K562 (cell line): ENCODE measurements at regions not wholly inside any gene's neighbourhood (a gene's known extent, or its start where the extent isn't known, plus 50 kb on each side); places are given as distances from the start of the nearest gene placed in this dataset.

ENCODE experiments used
- CTCF ChIP-seq, 3 experiments: IDR thresholded peaks in 2 of 3; conservative IDR thresholded peaks in 1 of 3; 2 replicates each; pipeline ENCODE4 v1.5.1; 2011 to 2012; ENCODE audit warnings: low read length in 3 of 3, mild to moderate bottlenecking in 3 of 3, control low read depth in 2 of 3, improper control_type of control experiment in 1 of 3, inconsistent platforms in 1 of 3, low read depth in 1 of 3, mixed read lengths in 1 of 3, moderate library complexity in 1 of 3; ENCODE audit not compliant: insufficient read depth in 2 of 3
- IRF1 ChIP-seq: sonication (generic); formaldehyde crosslinking; IDR thresholded peaks from 2 replicates; pipeline ENCODE4 v1.8.0; 2022; ENCODE audit warnings: missing genetic modification reagents, mild to moderate bottlenecking, borderline replicate concordance
- PRDM10 ChIP-seq: fragments of 450-650 bp; IDR thresholded peaks from 2 replicates; pipeline ENCODE4 v1.6.1; 2018; ENCODE audit not compliant: partially characterized antibody
- PTBP1 ChIP-seq: fragments of 200-400 bp; formaldehyde crosslinking; IDR thresholded peaks from 2 replicates; pipeline ENCODE4 v1.6.1; 2017; ENCODE audit warnings: low read depth, low read length
- RB1 ChIP-seq: fragments of 450-650 bp; IDR thresholded peaks from 2 replicates; pipeline ENCODE4 v1.6.1; 2017; ENCODE audit warnings: low read depth, mild to moderate bottlenecking
- SETDB1 ChIP-seq: IDR thresholded peaks from one replicate; pipeline ENCODE4 v1.6.1; 2012; ENCODE audit warnings: low read length, control low read depth, inconsistent platforms
- SIRT6 ChIP-seq: IDR thresholded peaks from one replicate; pipeline ENCODE4 v1.6.1; 2012; ENCODE audit warnings: low read depth, mild to moderate bottlenecking, control low read depth, inconsistent platforms, low read length, moderate library complexity
- ZFP36 ChIP-seq: fragments of 150-350 bp; IDR thresholded peaks from 2 replicates; pipeline ENCODE4 v1.6.1; 2018; ENCODE audit warnings: low read length, low read depth; ENCODE audit not compliant: partially characterized antibody
- ZFX ChIP-seq: sonication (generic); formaldehyde crosslinking; IDR thresholded peaks from 2 replicates; pipeline ENCODE4 v1.8.0; 2022; ENCODE audit warnings: mild to moderate bottlenecking, missing genetic modification reagents, moderate library complexity
- ZNF232 ChIP-seq: sonication (generic); formaldehyde crosslinking; IDR thresholded peaks from 2 replicates; pipeline ENCODE4 v1.8.0; 2022; ENCODE audit warnings: mild to moderate bottlenecking, missing genetic modification reagents
- ZNF316 ChIP-seq: fragments of 450-650 bp; IDR thresholded peaks from 2 replicates; pipeline ENCODE4 v1.6.1; 2016
- ZNF431 ChIP-seq: sonication (generic); formaldehyde crosslinking; IDR thresholded peaks from 2 replicates; pipeline ENCODE4 v1.8.0; 2022; ENCODE audit warnings: mild to moderate bottlenecking, missing genetic modification reagents

GRCh38 chr15:72911626-72912025 lies 128.1 kb upstream of the ADPGK start:
- TF ChIP-seq CTCF (IDR thresholded peaks at IDR 0.05 in 2 of 3, conservative IDR thresholded peaks at IDR 0.05 in 1 of 3; ENCODE audit: insufficient read depth in 2 of 3, low read depth in 1 of 3, low read length in 3 of 3), result no peak
- TF ChIP-seq RB1, result no peak
- TF ChIP-seq IRF1, result no peak
- no peak for TF ChIP-seq PRDM10
- no peak for TF ChIP-seq ZFX (CRISPR knock-in tag)
- TF ChIP-seq SIRT6, result no peak
- no peak for TF ChIP-seq ZNF232 (CRISPR knock-in tag)
- no peak for TF ChIP-seq PTBP1
- TF ChIP-seq ZNF316, result no peak
- TF ChIP-seq ZNF431 (CRISPR knock-in tag), result no peak
- no peak for TF ChIP-seq ZFP36
- no peak for TF ChIP-seq SETDB1
